ENCODE measurements at regions not wholly inside any gene's neighbourhood (a gene's known extent, or its start where the extent isn't known, plus 50 kb on each side); places are given as distances from the start of the nearest gene placed in this dataset.

- TF ChIP-seq CTCF (conservative IDR thresholded peaks at IDR 0.05; ENCODE audit: low read depth, low read length): no peak
- TF ChIP-seq POLR2A (IDR thresholded peaks at IDR 0.05; ENCODE audit: low read depth, low read length): no peak
- no peak for TF ChIP-seq SMC3 (IDR thresholded peaks at IDR 0.05; ENCODE audit: low read depth, low read length)
- no peak for TF ChIP-seq RFX5 (IDR thresholded peaks at IDR 0.05; ENCODE audit: low read depth, low read length)
Measured at GRCh38 chr14:55851301-55851700, 266.9 kb upstream of the PELI2 start.
